HFF-Myc (cell line): ENCODE measurements at regions not wholly inside any gene's neighbourhood (a gene's known extent, or its start where the extent isn't known, plus 50 kb on each side); places are given as distances from the start of the nearest gene placed in this dataset.

Source experiments
- DNase-seq: peaks from one replicate; pipeline ENCODE4 v3.0.0-alpha.2; 2011; ENCODE audit warnings: low read depth; ENCODE audit errors: extremely low read depth
- H3K4me3 ChIP-seq: replicated peaks from 2 replicates; pipeline ENCODE4 v1.5.1; 2011; ENCODE audit warnings: low read depth, mild to moderate bottlenecking, control low read depth, low read length
- CTCF ChIP-seq: IDR thresholded peaks from 2 replicates; pipeline ENCODE4 v1.5.1; 2012; ENCODE audit warnings: mild to moderate bottlenecking, low read depth, low read length, control low read depth; ENCODE audit errors: missing control alignments

GRCh38 chr12:30155001-30155730, 371.4 kb upstream of the TMTC1 start:
- no peak for DNase-seq
- H3K4me3 ChIP-seq: no peak overlapping the region
- no peak for TF ChIP-seq CTCF

GRCh38 chr12:30153981-30154380, 370.2 kb upstream of the TMTC1 start:
- no peak for DNase-seq
- TF ChIP-seq CTCF: no peak
- H3K4me3 ChIP-seq: no peak overlapping the region

- TF ChIP-seq CTCF: no peak
- H3K4me3 ChIP-seq: no peak overlapping the region
- no peak for DNase-seq
Measured at GRCh38 chr12:30152705-30153104, 369.0 kb upstream of the TMTC1 start.

GRCh38 chr12:30151831-30152230, 368.1 kb upstream of the TMTC1 start:
- DNase-seq: no peak
- no peak for TF ChIP-seq CTCF
- no peak overlapping the region for H3K4me3 ChIP-seq

GRCh38 chr12:30146561-30146960, 362.8 kb upstream of the TMTC1 start:
- no peak for TF ChIP-seq CTCF
- H3K4me3 ChIP-seq: no peak overlapping the region
- DNase-seq: no peak

GRCh38 chr12:30145684-30146032, 361.9 kb upstream of the TMTC1 start:
- DNase-seq: no peak
- H3K4me3 ChIP-seq: no peak overlapping the region
- TF ChIP-seq CTCF: no peak
